NOMO-1 treated with DMSO at 0.1 percent for 48 hours (cell line): ENCODE measurements at regions not wholly inside any gene's neighbourhood (a gene's known extent, or its start where the extent isn't known, plus 50 kb on each side); places are given as distances from the start of the nearest gene placed in this dataset.
"Not testable (repeated sequence)": the region's sequence is repeated elsewhere in the genome, so short reads cannot be mapped to it uniquely, and the experiment has no call there.

Experiments used
- DNase-seq: peaks from one replicate; lab custom pipeline; 2025; ENCODE audit not compliant: unreplicated experiment; lab: John Stamatoyannopoulos, UW

GRCh38 chr10:21036757-21037156 lies 139.6 kb upstream of the NEBL start:
- DNase-seq, result no peak

- DNase-seq, result not testable (repeated sequence)
Measured at GRCh38 chr10:21034770-21035169, 137.7 kb upstream of the NEBL start.

GRCh38 chr10:21034241-21034640 lies 137.1 kb upstream of the NEBL start:
- no peak for DNase-seq

DNA sequence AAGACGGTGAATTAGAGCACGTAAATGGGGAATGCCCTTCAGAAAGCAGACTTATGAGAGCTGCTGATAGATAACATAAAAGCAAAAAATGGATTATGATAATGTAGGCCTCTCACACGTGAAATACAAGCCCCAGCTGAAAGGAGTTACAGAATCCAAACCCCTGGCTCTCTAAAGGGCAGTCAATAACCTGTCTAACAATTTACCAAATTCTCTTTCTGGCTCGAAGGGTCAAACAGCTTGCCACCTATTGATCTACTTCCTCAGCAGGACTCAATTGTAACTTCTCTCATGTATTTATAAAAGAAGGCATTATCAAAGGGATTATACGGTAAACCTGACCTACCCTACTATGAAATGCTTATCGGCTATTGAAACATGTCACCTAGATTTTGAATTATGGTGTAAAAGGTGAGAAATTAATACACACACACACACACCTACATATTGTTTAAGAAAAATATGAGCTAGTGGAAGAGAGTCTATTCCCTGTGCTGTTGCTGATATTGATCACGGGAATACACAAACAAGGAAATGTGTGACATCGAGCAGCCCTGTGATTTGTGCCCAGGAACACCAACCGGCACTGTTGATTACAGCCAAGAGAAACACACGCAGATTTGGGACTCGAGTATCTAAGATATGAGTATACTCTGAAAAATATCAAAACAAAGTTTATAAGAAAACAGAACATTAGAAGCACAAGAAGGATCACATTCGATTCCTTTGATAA lies 135.6 kb upstream of the NEBL start:
- no peak for DNase-seq

DNA sequence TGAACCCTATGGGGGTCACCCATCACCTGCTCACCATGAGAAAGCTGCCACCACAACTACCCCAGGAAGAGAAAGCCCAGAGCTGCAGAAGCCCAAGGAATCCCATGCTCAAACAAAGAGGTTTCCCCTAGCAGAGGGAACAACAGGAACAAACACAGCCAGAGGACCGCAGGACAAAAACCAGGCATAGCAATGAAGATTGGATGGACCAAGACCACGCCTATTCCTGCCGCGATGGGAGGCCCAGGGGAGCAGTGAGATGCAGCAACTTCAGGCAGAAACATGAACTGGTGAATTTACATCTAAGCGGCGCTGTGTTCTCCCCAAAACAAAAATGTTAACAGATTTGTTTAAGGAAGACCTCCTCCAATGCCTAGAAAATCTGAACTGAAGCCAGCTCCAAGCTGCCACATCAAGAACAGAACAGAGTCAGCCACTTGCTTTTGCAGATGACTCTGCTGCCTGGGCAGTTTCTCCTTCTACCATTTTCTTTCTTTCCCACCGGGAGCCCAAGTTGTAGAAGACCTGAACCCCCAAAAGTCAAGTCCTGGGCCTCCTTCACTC lies 134.2 kb upstream of the NEBL start:
- DNase-seq, result no peak

- peak; percentile 65 for DNase-seq
Measured at GRCh38 chr10:21030091-21030490, 133.0 kb upstream of the NEBL start.

- peak; percentile 68 for DNase-seq
Measured at GRCh38 chr10:21022821-21023220, 125.7 kb upstream of the NEBL start.

- no peak for DNase-seq
Measured at GRCh38 chr10:21021843-21022594, 124.9 kb upstream of the NEBL start.

DNA sequence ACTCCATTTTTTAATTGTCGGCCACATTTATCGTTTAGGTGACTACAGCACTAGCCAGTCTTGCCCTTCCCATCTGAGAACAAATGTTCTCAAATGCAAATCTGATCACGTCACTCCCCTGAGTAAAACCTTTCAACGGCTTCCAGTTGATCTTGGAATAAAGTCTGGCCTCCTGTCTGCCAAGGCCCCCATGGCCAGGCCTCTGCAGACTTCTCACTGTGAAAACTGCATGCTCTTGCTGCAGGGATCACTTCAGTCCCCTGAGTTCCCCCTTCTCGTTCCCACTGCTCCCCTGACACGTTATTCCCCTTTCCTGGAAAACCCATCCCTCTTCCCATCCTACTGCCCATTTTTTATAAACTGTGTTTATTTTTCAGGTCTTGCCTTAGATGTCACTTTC lies 124.1 kb upstream of the NEBL start:
- DNase-seq, result no peak

- DNase-seq, result no peak
Measured at GRCh38 chr10:21020545-21020944, 123.4 kb upstream of the NEBL start.

- DNase-seq, result no peak
Measured at GRCh38 chr10:21019436-21019835, 122.3 kb upstream of the NEBL start.

DNA sequence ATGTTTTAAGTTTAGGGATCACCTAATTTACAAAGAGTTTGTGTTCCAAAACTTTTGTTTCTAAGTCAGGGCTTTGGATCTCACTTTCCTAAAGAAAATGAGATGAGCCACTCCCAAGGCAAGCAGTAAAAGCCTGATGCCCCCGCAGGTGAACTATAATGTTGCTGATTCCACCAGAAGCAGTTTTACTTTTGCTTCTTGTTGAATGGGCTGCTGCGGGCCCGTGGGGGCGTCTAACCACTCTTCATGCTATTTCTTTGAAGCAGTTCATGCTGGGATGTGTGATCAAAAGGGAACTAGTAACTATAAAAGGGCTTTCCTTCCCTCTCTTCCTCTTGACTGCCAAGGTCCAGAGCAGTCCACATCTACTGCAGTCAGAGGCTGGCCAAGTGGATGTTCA lies 118.7 kb upstream of the NEBL start:
- DNase-seq, result no peak

GRCh38 chr10:21014141-21014540 lies 117.0 kb upstream of the NEBL start:
- DNase-seq, result no peak

- no peak for DNase-seq
Measured at GRCh38 chr10:21011433-21012018, 114.4 kb upstream of the NEBL start.

GRCh38 chr10:21010615-21011014 lies 113.5 kb upstream of the NEBL start:
- no peak for DNase-seq

- DNase-seq, result no peak
Measured at GRCh38 chr10:21003240-21003822, 106.2 kb upstream of the NEBL start.

GRCh38 chr10:21002091-21002878 lies 105.2 kb upstream of the NEBL start:
- no peak for DNase-seq

DNA sequence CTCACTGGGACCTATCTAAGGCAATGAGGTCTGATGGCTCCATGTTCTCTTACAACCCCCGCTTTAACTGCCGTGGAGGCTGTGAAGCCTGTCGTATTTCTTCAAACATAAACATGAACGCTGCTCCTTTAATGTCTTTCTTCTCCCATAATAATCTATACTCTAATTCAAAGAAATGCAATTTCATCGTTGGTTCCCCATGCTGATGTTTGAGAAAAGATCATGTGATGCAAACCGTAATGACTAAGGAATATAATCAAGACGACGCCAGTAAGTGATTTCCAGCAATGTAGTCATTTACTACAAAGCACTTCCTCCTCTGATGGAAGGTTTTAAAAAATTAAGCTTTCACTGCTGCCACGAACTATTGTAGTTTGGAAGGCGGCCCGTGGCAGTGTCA lies 102.6 kb upstream of the NEBL start:
- DNase-seq, result peak; percentile 67

GRCh38 chr10:20998036-20998435 lies 100.9 kb upstream of the NEBL start:
- no peak for DNase-seq

- no peak for DNase-seq
Measured at GRCh38 chr10:20995123-20995987, 98.2 kb upstream of the NEBL start.
